ENCODE measurements at regions not wholly inside any gene's neighbourhood (a gene's known extent, or its start where the extent isn't known, plus 50 kb on each side); places are given as distances from the start of the nearest gene placed in this dataset.

GRCh38 chr11:88439356-88439755 is 101.8 kb upstream of the CTSC start:
- no peak for TF ChIP-seq PPARA (CRISPR knock-in tag; IDR thresholded peaks at IDR 0.05; ENCODE audit: borderline replicate concordance)
- no peak for TF ChIP-seq ESRRG (CRISPR knock-in tag; IDR thresholded peaks at IDR 0.05)
- no peak for TF ChIP-seq TSHZ2 (CRISPR knock-in tag; IDR thresholded peaks at IDR 0.05)
- TF ChIP-seq ZFP3 (CRISPR knock-in tag; IDR thresholded peaks at IDR 0.05), result no peak
- TF ChIP-seq CREB5 (CRISPR knock-in tag; IDR thresholded peaks at IDR 0.05; ENCODE audit: low read depth), result no peak
- TF ChIP-seq PATZ1 (CRISPR knock-in tag; IDR thresholded peaks at IDR 0.05; ENCODE audit: borderline replicate concordance), result no peak
- no peak for TF ChIP-seq ZNF70 (CRISPR knock-in tag; IDR thresholded peaks at IDR 0.05)
- no peak for TF ChIP-seq ZC3H10 (CRISPR knock-in tag; IDR thresholded peaks at IDR 0.05)
- no peak for TF ChIP-seq RARB (CRISPR knock-in tag; IDR thresholded peaks at IDR 0.05)
- no peak for TF ChIP-seq POU6F1 (CRISPR knock-in tag; IDR thresholded peaks at IDR 0.05; ENCODE audit: borderline replicate concordance, low read depth)
- no peak for TF ChIP-seq SNAI2 (CRISPR knock-in tag; IDR thresholded peaks at IDR 0.05)
- TF ChIP-seq TOX (CRISPR knock-in tag; IDR thresholded peaks at IDR 0.05; ENCODE audit: borderline replicate concordance), result no peak

Data from SK-N-SH treated with all-trans-retinoic acid at 6 μM for 48 hours (cell line).